Mesendoderm (in vitro differentiated cells): ENCODE measurements at regions not wholly inside any gene's neighbourhood (a gene's known extent, or its start where the extent isn't known, plus 50 kb on each side); places are given as distances from the start of the nearest gene placed in this dataset.

ENCODE experiments used
- DNase-seq: peaks from one replicate; pipeline ENCODE4 v3.0.0; 2013
- H2AK5ac ChIP-seq: 2 replicates; pipeline ENCODE4 v1.6.1; 2013; ENCODE audit warnings: low read length, inconsistent platforms
- H2BK120ac ChIP-seq: 2 replicates; pipeline ENCODE4 v1.6.1; 2013; ENCODE audit warnings: low read depth, mild to moderate bottlenecking, low read length, moderate library complexity, mixed read lengths
- H2BK15ac ChIP-seq: replicated peaks from 2 replicates; pipeline ENCODE4 v1.6.1; 2013; ENCODE audit warnings: low read depth, mild to moderate bottlenecking, moderate library complexity
- H2BK5ac ChIP-seq: 2 replicates; pipeline ENCODE4 v1.6.1; 2013; ENCODE audit warnings: low read length, inconsistent platforms
- H3K18ac ChIP-seq: 2 replicates; pipeline ENCODE4 v1.6.1; 2013; ENCODE audit warnings: mild to moderate bottlenecking, low read length, mixed read lengths
- H3K23ac ChIP-seq: one replicate; pipeline ENCODE4 v1.6.1; 2013; ENCODE audit warnings: low read length
- H3K27ac ChIP-seq: 2 replicates; pipeline ENCODE4 v1.5.1; 2013; ENCODE audit warnings: low read depth, mild to moderate bottlenecking, inconsistent platforms, low read length, moderate library complexity
- H3K27me3 ChIP-seq: 2 replicates; pipeline ENCODE4 v1.6.1; 2013; ENCODE audit warnings: low read length, control low read depth, mild to moderate bottlenecking, inconsistent platforms; ENCODE audit not compliant: insufficient read depth, poor library complexity
- H3K36me3 ChIP-seq: 2 replicates; pipeline ENCODE4 v1.6.1; 2013; ENCODE audit warnings: low read length, inconsistent platforms; ENCODE audit not compliant: control insufficient read depth, insufficient read depth
- H3K4ac ChIP-seq: one replicate; pipeline ENCODE4 v1.6.1; 2013; ENCODE audit warnings: low read depth, mild to moderate bottlenecking, low read length, moderate library complexity
- H3K4me1 ChIP-seq: 2 replicates; pipeline ENCODE4 v1.6.1; 2013; ENCODE audit warnings: low read depth, low read length, inconsistent platforms; ENCODE audit not compliant: control insufficient read depth
- H3K4me2 ChIP-seq: 2 replicates; pipeline ENCODE4 v1.6.1; 2013; ENCODE audit warnings: low read length
- H3K4me3 ChIP-seq: 2 replicates; pipeline ENCODE4 v1.5.1; 2013; ENCODE audit warnings: mild to moderate bottlenecking, low read length
- H3K56ac ChIP-seq: one replicate; pipeline ENCODE4 v1.6.1; 2013; ENCODE audit warnings: low read length
- H3K79me1 ChIP-seq: 2 replicates; pipeline ENCODE4 v1.6.1; 2013; ENCODE audit warnings: low read length, inconsistent platforms
- H3K79me2 ChIP-seq: 2 replicates; pipeline ENCODE4 v1.6.1; 2013; ENCODE audit warnings: mild to moderate bottlenecking, low read length; ENCODE audit not compliant: control insufficient read depth, insufficient read depth
- H3K9ac ChIP-seq: 2 replicates; pipeline ENCODE4 v1.6.1; 2013; ENCODE audit warnings: low read length, inconsistent platforms
- H4K5ac ChIP-seq: one replicate; pipeline ENCODE4 v1.6.1; 2013; ENCODE audit warnings: low read length
- H4K8ac ChIP-seq: one replicate; pipeline ENCODE4 v1.6.1; 2013; ENCODE audit warnings: low read depth, mild to moderate bottlenecking, control low read depth, low read length, moderate library complexity
- WGBS: extraction: QIAGEN DNeasy Blood & Tissue Kit; methylation state at CpG from one replicate; pipeline ENCODE4 v1.1.7; 2013; ENCODE audit warnings: low lambda C conversion rate, missing lambda C conversion rate; ENCODE audit not compliant: insufficient coverage; ENCODE audit errors: extremely low coverage; 5-methylcytosine and 5-hydroxymethylcytosine counted together

DNA sequence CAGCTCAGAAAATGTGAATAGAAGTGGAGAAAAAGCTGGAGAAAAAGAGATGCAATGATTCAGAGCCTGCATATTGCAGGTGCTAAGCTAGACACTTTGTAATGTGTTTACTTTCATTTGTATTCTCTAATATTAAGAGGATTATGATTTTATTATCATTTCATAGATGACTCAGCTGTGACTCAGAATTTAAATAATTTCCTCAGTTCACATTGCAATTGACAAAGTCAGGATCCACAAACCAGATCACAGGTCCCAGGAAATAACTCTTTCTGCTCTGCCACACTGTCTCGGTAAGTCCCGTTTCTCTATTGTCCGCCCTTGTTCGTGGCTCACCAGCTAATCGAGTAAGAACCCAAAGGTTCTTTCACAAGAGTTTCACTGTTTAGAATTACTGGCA is 235.4 kb upstream of the MON1B start:
- Histone ChIP-seq H3K9ac (no peak overlapping the region), H3K18ac (no peak overlapping the region), H2AK5ac (no peak overlapping the region), H3K79me2 (no peaks in the 10 kb centered on the region), H3K27ac (no peak overlapping the region), H2BK5ac (no peak overlapping the region), H3K79me1 (no peaks in the 10 kb centered on the region), H4K8ac (no peak overlapping the region), H3K36me3 (no peaks in the 10 kb centered on the region), H3K4me2 (no peak overlapping the region), H3K4me3 (no peak overlapping the region), H3K27me3 (no peaks in the 10 kb centered on the region), H4K5ac (no peak overlapping the region), H3K4me1 (no peaks in the 10 kb centered on the region), H3K4ac (no peak overlapping the region), H2BK15ac (no peak overlapping the region), H3K23ac (no peak overlapping the region), H3K56ac (no peak overlapping the region), H2BK120ac (no peak overlapping the region)
- no CpG with 5 or more reads among the region's 5 CpGs for WGBS
- no peak for DNase-seq

DNA sequence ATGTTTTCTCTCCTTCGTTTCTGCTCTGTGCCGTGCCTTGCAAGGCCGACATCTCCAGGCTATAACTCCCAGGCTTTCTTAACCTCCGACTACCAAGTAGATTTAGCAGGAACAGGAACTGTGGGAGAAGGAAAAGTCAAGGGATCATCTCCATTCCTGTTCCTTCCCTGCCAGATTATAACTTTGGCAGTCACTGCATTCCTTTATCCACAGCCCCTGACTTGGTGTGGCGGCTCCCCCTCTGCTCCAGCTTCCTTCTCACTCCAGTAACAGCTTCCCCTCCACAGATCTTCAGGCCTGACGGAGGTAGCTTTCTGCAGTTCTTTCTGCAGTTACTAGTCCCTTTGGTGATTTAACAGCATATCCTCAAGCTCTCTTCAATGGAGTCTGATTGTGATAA is 234.6 kb upstream of the MON1B start:
- H4K5ac ChIP-seq: no peak overlapping the region
- no peak overlapping the region for H2BK15ac ChIP-seq
- H3K56ac ChIP-seq: no peak overlapping the region
- H3K18ac ChIP-seq: no peak overlapping the region
- H3K4me1 ChIP-seq: no peaks in the 10 kb centered on the region
- no peak overlapping the region for H2AK5ac ChIP-seq
- H3K79me1 ChIP-seq: no peaks in the 10 kb centered on the region
- H3K27ac ChIP-seq: no peak overlapping the region
- H3K4me3 ChIP-seq: no peak overlapping the region
- WGBS: no CpG with 5 or more reads among the region's 6 CpGs
- peak; percentile 53 for DNase-seq
- no peak overlapping the region for H2BK120ac ChIP-seq
- H3K27me3 ChIP-seq: no peaks in the 10 kb centered on the region
- no peak overlapping the region for H3K4me2 ChIP-seq
- no peak overlapping the region for H3K4ac ChIP-seq
- no peaks in the 10 kb centered on the region for H3K79me2 ChIP-seq
- no peak overlapping the region for H3K9ac ChIP-seq
- no peak overlapping the region for H3K23ac ChIP-seq
- H3K36me3 ChIP-seq: no peaks in the 10 kb centered on the region
- no peak overlapping the region for H4K8ac ChIP-seq
- no peak overlapping the region for H2BK5ac ChIP-seq

DNA sequence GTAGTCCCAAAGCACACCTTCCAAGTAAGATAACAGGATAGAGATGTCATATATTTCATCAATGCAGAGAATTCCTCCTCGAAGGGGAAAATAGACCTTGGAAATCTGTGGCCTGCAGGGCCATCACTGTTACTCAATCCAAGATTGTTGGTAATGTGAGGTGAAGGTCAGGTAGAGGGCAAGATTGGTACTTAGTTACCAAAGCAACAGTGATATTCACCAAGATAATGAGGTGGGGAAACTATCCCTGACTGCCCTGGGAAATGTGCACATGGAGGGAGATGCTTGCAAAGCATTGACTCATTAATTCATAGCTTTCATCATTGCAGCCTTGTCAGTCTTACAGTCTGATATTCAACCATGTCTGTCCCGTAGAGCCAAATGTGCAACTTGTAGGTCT is 234.1 kb upstream of the MON1B start:
- no peaks in the 10 kb centered on the region for H3K79me1 ChIP-seq
- no CpG with 5 or more reads among the region's 2 CpGs for WGBS
- no peak overlapping the region for H3K4ac ChIP-seq
- no peak overlapping the region for H4K8ac ChIP-seq
- no peaks in the 10 kb centered on the region for H3K36me3 ChIP-seq
- H3K27ac ChIP-seq: no peak overlapping the region
- DNase-seq: no peak
- no peak overlapping the region for H3K9ac ChIP-seq
- no peak overlapping the region for H2BK5ac ChIP-seq
- no peak overlapping the region for H3K4me2 ChIP-seq
- no peak overlapping the region for H3K23ac ChIP-seq
- H2AK5ac ChIP-seq: no peak overlapping the region
- H3K27me3 ChIP-seq: no peaks in the 10 kb centered on the region
- no peaks in the 10 kb centered on the region for H3K4me1 ChIP-seq
- H2BK15ac ChIP-seq: no peak overlapping the region
- H3K79me2 ChIP-seq: no peaks in the 10 kb centered on the region
- no peak overlapping the region for H3K18ac ChIP-seq
- no peak overlapping the region for H3K56ac ChIP-seq
- no peak overlapping the region for H3K4me3 ChIP-seq
- H4K5ac ChIP-seq: no peak overlapping the region
- no peak overlapping the region for H2BK120ac ChIP-seq

DNA sequence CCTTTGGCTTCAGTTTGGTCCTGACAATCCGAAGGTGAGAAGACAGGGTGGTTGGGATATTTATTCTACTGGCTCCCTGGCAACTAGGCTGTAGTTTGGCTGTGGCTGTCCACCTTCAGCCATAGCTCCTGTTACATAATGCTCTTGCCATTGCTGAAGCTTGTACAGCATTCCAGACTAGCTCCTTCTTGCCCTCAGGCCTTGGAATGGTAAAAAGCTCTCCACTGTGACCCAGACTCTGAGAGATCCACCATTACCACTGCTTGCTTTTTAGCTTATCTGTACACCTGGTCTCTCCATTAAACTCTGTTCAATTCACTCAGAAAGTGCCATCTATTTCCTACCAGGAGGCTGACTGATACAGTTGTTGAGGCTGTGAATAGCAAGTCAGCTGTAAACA is 231.8 kb upstream of the MON1B start:
- no peaks in the 10 kb centered on the region for H3K27me3 ChIP-seq
- no CpG with 5 or more reads among the region's 1 CpG for WGBS
- H3K56ac ChIP-seq: no peak overlapping the region
- H3K79me1 ChIP-seq: no peaks in the 10 kb centered on the region
- no peak overlapping the region for H3K18ac ChIP-seq
- H2BK15ac ChIP-seq: no peak overlapping the region
- no peak overlapping the region for H2BK120ac ChIP-seq
- H3K36me3 ChIP-seq: no peaks in the 10 kb centered on the region
- H2AK5ac ChIP-seq: no peak overlapping the region
- H4K5ac ChIP-seq: no peak overlapping the region
- no peak overlapping the region for H4K8ac ChIP-seq
- no peak overlapping the region for H3K23ac ChIP-seq
- H3K9ac ChIP-seq: no peak overlapping the region
- no peak for DNase-seq
- no peak overlapping the region for H3K4me2 ChIP-seq
- no peak overlapping the region for H2BK5ac ChIP-seq
- H3K4me1 ChIP-seq: no peaks in the 10 kb centered on the region
- no peak overlapping the region for H3K4ac ChIP-seq
- H3K4me3 ChIP-seq: no peak overlapping the region
- H3K27ac ChIP-seq: no peak overlapping the region
- H3K79me2 ChIP-seq: no peaks in the 10 kb centered on the region

DNA sequence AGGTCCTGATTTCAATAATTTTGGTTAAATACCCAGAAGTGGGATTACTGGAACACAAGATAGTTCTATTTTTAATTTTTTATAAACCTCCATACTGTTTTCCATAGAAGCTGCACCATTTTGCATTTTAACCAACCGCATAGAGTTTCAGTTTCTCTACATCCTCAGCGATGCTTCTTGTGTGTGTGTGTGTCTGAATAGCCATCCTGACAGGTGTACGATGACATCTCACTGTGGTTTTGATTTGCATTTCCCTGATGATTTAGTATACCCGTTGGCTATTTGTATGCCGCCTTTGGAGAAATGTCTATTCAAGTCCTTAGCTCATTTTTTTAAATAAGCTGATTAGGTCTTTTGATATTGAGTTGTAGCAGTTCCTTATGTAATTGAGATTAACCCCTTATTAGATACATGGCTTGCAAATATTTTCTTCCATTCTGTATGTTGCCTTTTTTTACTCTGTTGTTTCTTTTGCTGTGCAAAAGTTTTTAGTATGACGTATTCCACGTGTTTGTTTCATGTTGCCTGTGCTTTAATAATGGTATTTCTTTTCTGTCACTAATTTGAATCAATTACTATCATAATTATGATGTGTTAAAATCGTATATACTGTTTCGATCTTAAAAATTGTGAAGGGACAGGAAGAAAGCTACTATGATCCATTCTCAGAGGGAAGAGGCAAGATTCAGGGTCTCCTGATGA is 227.2 kb upstream of the MON1B start:
- H4K8ac ChIP-seq: no peak overlapping the region
- H3K18ac ChIP-seq: no peak overlapping the region
- H3K79me2 ChIP-seq: no peaks in the 10 kb centered on the region
- H3K9ac ChIP-seq: no peak overlapping the region
- H3K4ac ChIP-seq: no peak overlapping the region
- no peak overlapping the region for H2BK15ac ChIP-seq
- H3K79me1 ChIP-seq: no peaks in the 10 kb centered on the region
- H3K4me2 ChIP-seq: no peak overlapping the region
- H2BK5ac ChIP-seq: no peak overlapping the region
- WGBS: no CpG with 5 or more reads among the region's 9 CpGs
- H3K36me3 ChIP-seq: no peaks in the 10 kb centered on the region
- H3K27me3 ChIP-seq: no peaks in the 10 kb centered on the region
- H4K5ac ChIP-seq: no peak overlapping the region
- no peaks in the 10 kb centered on the region for H3K4me1 ChIP-seq
- no peak overlapping the region for H3K56ac ChIP-seq
- H3K23ac ChIP-seq: no peak overlapping the region
- no peak for DNase-seq
- no peak overlapping the region for H3K27ac ChIP-seq
- H2AK5ac ChIP-seq: no peak overlapping the region
- H2BK120ac ChIP-seq: no peak overlapping the region
- no peak overlapping the region for H3K4me3 ChIP-seq
